HUES64 (cell line): ENCODE measurements at regions not wholly inside any gene's neighbourhood (a gene's known extent, or its start where the extent isn't known, plus 50 kb on each side); places are given as distances from the start of the nearest gene placed in this dataset.
"Not testable (repeated sequence)": the region's sequence is repeated elsewhere in the genome, so short reads cannot be mapped to it uniquely, and the experiment has no call there.

Source experiments
- H3K27ac ChIP-seq: 2 replicates; pipeline ENCODE4 v1.7.0; 2013; ENCODE audit warnings: low read depth, low read length, inconsistent platforms
- H3K27me3 ChIP-seq: 2 replicates; pipeline ENCODE4 v1.6.1; 2013; ENCODE audit warnings: mild to moderate bottlenecking, low read length; ENCODE audit not compliant: insufficient read depth
- H3K36me3 ChIP-seq: 2 replicates; pipeline ENCODE4 v1.6.1; 2013; ENCODE audit warnings: mild to moderate bottlenecking, low read length; ENCODE audit not compliant: insufficient read depth
- H3K4me1 ChIP-seq: 2 replicates; pipeline ENCODE4 v1.6.1; 2013; ENCODE audit warnings: mild to moderate bottlenecking, low read length, moderate library complexity; ENCODE audit not compliant: insufficient read depth
- H3K4me3 ChIP-seq: 2 replicates; pipeline ENCODE4 v1.5.1; 2013; ENCODE audit warnings: mild to moderate bottlenecking, low read length, moderate library complexity
- H3K9ac ChIP-seq: 2 replicates; pipeline ENCODE4 v1.6.1; 2013; ENCODE audit warnings: mild to moderate bottlenecking, low read depth, low read length
- H3K9me3 ChIP-seq: 2 replicates; pipeline ENCODE4 v1.6.1; 2013; ENCODE audit warnings: low read depth, low read length; ENCODE audit not compliant: insufficient read depth
- WGBS: fragments of 150-250, 120-280 bp; methylation state at CpG from one replicate; pipeline ENCODE4 v1.1.7; 2013; ENCODE audit warnings: missing lambda C conversion rate; 5-methylcytosine and 5-hydroxymethylcytosine counted together

DNA sequence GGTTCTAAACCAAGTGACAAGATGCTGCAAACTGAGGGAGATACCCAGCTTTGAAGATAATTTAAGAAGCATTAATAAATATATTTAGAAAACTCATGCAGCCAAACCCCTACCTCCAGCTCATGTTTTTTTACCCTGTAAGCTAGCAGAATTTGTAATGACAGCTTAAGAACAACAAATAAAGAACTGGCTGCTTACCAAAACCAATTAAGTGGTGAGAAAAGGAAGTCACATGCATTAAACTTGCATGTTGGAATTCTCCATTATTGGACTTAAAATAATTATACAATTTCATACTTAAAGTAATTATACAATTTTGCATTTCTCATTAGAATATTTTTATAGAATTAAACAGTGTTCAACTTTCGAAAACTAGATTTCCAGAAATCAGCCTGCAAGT lies 75.6 kb upstream of the CNIH3 start:
- H3K27ac ChIP-seq: no peak overlapping the region
- H3K4me3 ChIP-seq: no peak overlapping the region
- no peak overlapping the region for H3K9ac ChIP-seq
- no peaks in the 10 kb centered on the region for H3K27me3 ChIP-seq
- 0 out of 2 replicates have a peak, but pooled peaks cover 8% of the 10 kb centered on the region for H3K9me3 ChIP-seq
- H3K36me3 ChIP-seq: no peaks in the 10 kb centered on the region
- WGBS: 100% methylated on average over 1 of the region's 1 CpG
- peaks cover 9% of the 10 kb centered on the region; the same call in 1 of the 2 replicates for H3K4me1 ChIP-seq

DNA sequence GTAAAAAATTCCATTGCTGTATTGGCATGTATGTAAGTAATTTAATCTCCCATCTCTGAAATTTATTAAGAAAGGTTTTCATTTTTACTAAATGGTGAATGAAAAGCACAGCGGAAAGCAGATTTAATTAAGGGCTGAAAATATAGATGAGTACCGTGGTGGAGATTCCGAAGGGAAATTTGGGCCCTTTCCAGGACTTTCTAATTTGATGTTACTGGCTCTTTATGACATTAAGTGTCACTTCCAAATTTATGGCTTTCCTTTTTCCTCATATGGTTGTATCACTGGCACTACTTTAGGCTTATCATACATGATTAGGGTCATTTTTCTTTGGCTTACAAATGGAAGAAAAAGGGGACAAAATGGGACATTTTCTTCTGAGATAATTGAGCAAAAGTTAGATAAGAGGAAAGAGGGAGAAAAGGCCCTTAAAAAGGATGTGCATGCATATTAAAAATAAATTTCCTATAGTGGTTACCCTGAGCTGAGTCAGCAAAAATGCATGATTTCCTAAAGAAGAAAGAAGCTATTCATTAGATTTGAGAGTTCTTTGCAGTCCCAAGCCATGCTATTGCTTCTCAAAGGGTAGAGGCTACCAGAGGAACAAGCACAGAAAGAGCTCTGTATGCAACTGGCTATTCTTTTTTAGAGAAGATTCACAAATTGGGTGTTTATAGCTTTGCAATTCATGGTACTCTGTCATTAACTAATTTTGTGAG lies 74.9 kb upstream of the CNIH3 start:
- no peak overlapping the region for H3K4me3 ChIP-seq
- H3K36me3 ChIP-seq: no peaks in the 10 kb centered on the region
- peaks cover 9% of the 10 kb centered on the region; the same call in 1 of the 2 replicates for H3K4me1 ChIP-seq
- 97% methylated on average over 3 of the region's 3 CpGs for WGBS
- 0 out of 2 replicates have a peak, but pooled peaks cover 8% of the 10 kb centered on the region for H3K9me3 ChIP-seq
- no peaks in the 10 kb centered on the region for H3K27me3 ChIP-seq
- H3K9ac ChIP-seq: no peak overlapping the region
- H3K27ac ChIP-seq: no peak overlapping the region

DNA sequence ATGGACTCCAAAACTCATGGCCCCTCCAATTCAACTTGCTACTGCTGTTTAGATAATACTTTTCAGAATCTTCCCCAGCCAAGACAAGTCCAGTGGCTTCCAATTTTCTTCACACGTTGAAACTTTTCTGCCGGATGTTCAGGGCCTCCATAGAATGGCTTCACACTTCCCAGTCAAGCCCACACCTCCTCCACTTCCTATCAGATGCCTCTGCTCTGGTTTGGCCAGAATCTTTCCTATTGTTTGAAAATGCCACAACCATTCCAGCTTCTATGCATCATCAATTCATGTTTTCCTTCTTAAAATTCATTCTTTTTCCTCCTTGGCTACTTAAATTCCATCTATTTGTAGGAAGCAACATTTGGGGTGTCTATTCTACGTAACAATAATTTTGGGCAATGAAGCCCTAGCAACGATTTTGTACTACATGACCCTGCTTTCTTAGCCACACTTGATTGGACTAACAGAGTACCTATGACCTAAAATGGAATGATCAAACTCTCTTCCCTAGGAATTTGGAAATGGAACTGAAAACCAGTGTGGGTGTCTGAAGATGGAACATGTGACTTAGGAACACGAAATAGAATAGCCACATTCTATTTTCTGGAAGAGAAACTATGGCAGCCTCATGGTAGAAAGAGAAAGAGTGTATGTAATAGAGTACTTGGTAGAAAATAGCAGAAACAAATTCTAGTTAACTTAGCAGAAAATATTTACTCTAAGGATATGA lies 74.1 kb upstream of the CNIH3 start:
- no peak overlapping the region for H3K9ac ChIP-seq
- no peaks in the 10 kb centered on the region for H3K36me3 ChIP-seq
- peaks cover 9% of the 10 kb centered on the region; the same call in 1 of the 2 replicates for H3K4me1 ChIP-seq
- H3K4me3 ChIP-seq: no peak overlapping the region
- no peak overlapping the region for H3K27ac ChIP-seq
- H3K27me3 ChIP-seq: no peaks in the 10 kb centered on the region
- H3K9me3 ChIP-seq: 0 out of 2 replicates have a peak, but pooled peaks cover 3% of the 10 kb centered on the region
- 97% methylated on average over 5 of the region's 5 CpGs for WGBS

DNA sequence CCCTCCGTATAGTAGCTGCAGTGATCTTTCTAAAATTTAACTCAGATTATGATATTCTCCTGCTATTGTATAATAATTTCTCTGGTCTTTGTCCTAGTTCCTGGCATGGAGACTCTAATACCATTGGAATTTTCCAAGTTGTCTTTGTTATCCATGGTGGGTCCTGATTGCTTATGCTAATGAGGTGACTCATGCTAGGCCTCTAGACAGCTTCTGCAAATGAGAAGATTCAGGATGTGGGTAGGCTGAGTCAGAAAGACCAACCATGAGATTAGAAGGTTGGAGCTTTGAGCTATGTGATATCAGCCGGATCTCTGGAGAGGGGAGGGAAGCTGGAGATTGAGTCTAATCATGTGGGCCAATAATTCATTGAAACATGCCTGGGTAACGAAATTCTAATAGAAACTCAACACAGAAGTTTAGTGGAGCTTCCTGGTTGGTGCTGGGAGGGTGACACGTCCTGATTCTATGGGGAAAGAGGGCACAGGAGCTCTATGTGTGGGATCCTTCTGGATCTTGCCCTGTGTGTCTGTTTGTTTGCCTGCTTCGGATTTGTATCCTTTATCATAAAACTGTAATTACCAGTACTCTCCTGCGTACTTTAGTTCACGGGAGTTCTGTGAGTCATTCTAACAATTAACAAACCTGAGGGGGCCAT lies 73.2 kb upstream of the CNIH3 start:
- H3K36me3 ChIP-seq: no peaks in the 10 kb centered on the region
- no peak overlapping the region for H3K4me3 ChIP-seq
- H3K27ac ChIP-seq: no peak overlapping the region
- peaks cover 9% of the 10 kb centered on the region; the same call in 1 of the 2 replicates for H3K4me1 ChIP-seq
- H3K27me3 ChIP-seq: no peaks in the 10 kb centered on the region
- H3K9me3 ChIP-seq: no peaks in the 10 kb centered on the region
- no peak overlapping the region for H3K9ac ChIP-seq
- WGBS: 91% methylated on average over 6 of the region's 7 CpGs

DNA sequence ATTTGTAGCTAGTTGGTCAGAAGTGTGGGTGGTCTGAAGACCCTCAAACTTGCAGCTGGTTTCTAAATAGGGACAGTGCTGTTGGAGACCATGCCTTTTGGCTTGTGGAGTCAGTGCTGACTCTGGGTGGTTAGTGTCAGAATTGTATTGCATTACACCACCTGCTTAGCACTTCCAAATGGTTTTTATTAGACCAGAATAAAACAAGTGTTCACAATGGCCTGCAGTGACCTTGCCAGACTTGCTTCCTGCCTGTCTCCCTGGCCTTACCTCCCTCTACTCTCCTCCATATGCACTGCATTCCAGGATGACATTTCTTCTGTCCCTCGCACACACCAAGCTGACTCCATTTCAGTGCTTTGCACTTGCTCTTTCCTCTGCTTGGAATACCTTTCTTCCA lies 72.7 kb upstream of the CNIH3 start:
- 81% methylated on average over 1 of the region's 1 CpG for WGBS
- Histone ChIP-seq H3K9me3 (no peaks in the 10 kb centered on the region), H3K9ac (no peak overlapping the region), H3K27me3 (no peaks in the 10 kb centered on the region), H3K27ac (no peak overlapping the region), H3K4me1 (peaks cover 9% of the 10 kb centered on the region; the same call in 1 of the 2 replicates), H3K36me3 (no peaks in the 10 kb centered on the region), H3K4me3 (no peak overlapping the region)

DNA sequence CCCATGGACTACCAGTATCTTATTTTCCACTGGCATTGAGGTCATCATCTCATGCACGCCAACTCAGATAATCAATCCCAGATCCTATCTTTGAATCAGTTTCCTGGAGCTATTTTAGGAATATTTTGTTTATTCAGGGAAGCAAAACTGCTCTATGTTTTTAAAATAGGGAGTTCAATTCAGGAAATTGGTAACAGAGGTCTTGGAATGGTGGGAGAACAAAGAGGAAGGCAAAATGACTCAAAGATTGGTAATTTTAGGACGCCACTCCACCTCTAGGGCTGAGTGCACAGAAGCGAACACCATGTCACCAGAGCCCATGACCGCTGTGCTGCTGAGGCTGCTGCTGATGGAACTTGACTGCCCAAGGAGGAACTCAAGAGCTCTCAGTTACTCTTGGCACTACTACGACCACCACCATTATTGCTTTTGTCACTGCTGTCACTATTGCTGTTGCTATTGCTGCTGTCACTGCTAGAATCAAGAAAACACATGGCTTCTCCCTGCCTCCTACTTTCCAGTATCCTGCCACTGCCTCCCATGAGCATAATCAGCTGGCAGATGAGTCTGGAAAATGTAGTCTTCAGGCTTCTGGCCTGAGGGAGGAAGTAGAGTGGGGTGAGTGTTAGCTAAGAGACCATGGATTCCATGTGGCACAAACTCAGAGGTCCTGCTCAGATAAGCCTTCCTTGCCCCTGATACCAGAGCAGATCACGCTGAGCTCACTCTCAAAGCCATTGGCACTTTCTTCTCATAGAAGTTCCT lies 71.6 kb upstream of the CNIH3 start:
- WGBS: 93% methylated on average over 6 of the region's 6 CpGs
- H3K27ac ChIP-seq: no peak overlapping the region
- no peaks in the 10 kb centered on the region for H3K27me3 ChIP-seq
- no peaks in the 10 kb centered on the region for H3K36me3 ChIP-seq
- no peak overlapping the region for H3K4me3 ChIP-seq
- no peaks in the 10 kb centered on the region for H3K9me3 ChIP-seq
- H3K4me1 ChIP-seq: peaks cover 9% of the 10 kb centered on the region; the same call in 1 of the 2 replicates
- no peak overlapping the region for H3K9ac ChIP-seq

DNA sequence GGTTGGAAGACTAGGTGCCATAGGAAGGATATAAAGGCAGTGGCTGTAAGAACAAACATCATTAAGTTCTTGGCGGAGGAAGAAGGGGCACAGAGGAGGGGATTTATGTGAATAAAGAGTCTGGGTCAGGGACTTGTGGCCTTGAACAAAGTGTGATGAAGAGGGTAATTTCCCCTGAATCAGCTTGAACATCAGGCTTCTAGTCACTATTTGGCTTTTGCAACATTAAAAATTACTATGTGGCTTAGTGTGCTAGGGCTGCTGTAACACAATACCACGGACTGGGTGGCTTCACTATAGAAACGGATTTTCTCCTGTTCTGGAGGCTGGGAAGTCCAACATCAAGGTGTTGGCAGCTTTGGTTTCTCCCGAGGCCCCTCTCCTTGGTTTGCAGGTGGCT lies 70.5 kb upstream of the CNIH3 start:
- WGBS: 91% methylated on average over 4 of the region's 4 CpGs
- no peak overlapping the region for H3K4me3 ChIP-seq

DNA sequence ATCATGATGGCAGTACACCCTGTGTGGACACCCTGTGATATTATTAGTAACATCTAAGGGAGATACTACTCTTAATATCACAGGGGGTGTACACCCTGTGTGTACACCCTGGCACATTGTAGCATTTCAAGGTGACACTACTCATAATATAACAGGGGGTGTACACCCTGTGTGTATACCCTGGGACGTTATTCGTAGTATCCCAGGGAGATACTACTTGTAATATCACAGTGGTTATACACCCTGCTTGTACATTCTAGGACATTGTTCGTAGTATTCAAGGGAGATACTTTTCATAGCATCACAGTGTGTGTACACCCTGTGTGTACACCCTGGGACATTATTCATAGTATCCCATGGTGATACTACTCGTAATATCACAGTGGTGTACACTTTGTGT lies 67.4 kb upstream of the CNIH3 start:
- H3K4me1 ChIP-seq: no peaks in the 10 kb centered on the region
- H3K9ac ChIP-seq: no peak overlapping the region
- no peaks in the 10 kb centered on the region for H3K27me3 ChIP-seq
- WGBS: 95% methylated on average over 4 of the region's 4 CpGs
- no peak overlapping the region for H3K27ac ChIP-seq
- no peak overlapping the region for H3K4me3 ChIP-seq
- no peaks in the 10 kb centered on the region for H3K9me3 ChIP-seq
- no peaks in the 10 kb centered on the region for H3K36me3 ChIP-seq

More for the DNA sequence above, 70.5 kb upstream of the CNIH3 start:
- H3K4me1 ChIP-seq: peaks cover 9% of the 10 kb centered on the region; the same call in 1 of the 2 replicates
- H3K9ac ChIP-seq: no peak overlapping the region
- H3K27me3 ChIP-seq: no peaks in the 10 kb centered on the region
- no peak overlapping the region for H3K27ac ChIP-seq
- no peaks in the 10 kb centered on the region for H3K9me3 ChIP-seq
- H3K36me3 ChIP-seq: no peaks in the 10 kb centered on the region

DNA sequence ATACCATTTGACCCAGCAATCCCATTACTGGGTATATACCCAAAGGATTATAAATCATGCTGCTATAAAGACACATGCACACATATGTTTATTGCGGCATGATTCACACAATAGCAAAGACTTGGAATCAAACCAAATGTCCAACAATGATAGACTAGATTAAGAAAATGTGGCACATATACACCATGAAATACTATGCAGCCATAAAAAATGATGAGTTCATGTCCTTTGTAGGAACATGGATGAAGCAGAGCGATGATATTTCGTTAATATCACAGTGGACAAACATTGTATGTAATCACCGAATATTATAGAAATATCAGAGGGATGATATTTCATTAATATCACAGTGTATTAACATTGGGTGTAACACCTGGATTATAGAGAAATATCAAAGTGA lies 64.9 kb upstream of the CNIH3 start:
- not testable (repeated sequence) for H3K9ac ChIP-seq, H3K4me1 ChIP-seq, H3K27ac ChIP-seq, H3K4me3 ChIP-seq, H3K9me3 ChIP-seq, H3K36me3 ChIP-seq, H3K27me3 ChIP-seq
- 100% methylated on average over 3 of the region's 4 CpGs for WGBS

DNA sequence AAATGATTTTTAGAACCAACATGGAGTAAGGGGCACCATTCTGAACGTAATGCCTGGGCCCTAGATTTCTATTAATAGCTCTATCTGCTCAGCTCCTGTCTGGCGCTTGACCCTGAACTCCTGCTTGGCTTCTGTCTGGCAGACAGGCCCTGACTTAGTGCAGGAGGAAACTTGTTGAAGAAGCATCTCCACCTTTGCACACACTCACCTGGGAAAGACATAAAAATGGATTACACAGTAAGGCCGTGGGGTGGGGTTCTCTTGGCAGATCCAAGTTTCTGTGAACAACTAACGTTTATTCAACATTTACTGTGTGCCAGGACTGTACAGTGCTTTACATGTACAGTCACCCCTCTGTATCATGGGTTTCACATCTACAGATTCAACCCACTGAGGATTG lies 62.1 kb upstream of the CNIH3 start:
- no peaks in the 10 kb centered on the region for H3K9me3 ChIP-seq
- H3K27me3 ChIP-seq: no peaks in the 10 kb centered on the region
- WGBS: 90% methylated on average over 4 of the region's 4 CpGs
- H3K27ac ChIP-seq: no peak overlapping the region
- no peaks in the 10 kb centered on the region for H3K36me3 ChIP-seq
- no peak overlapping the region for H3K4me3 ChIP-seq
- H3K4me1 ChIP-seq: no peaks in the 10 kb centered on the region
- no peak overlapping the region for H3K9ac ChIP-seq
